HepG2 (cell line): ENCODE measurements at regions not wholly inside any gene's neighbourhood (a gene's known extent, or its start where the extent isn't known, plus 50 kb on each side); places are given as distances from the start of the nearest gene placed in this dataset.

ENCODE experiments used
- ATAC-seq: fragments of 200-7000 bp; cut with Tn5 transposase; 3 replicates; pipeline ENCODE4 v1.9.1; 2020; ENCODE audit warnings: mild to moderate bottlenecking, moderate library complexity
- BruUV-seq: library from RNA; stranded (reverse); fragments of 400-500 nt; replicated peaks from 2 replicates; lab custom pipeline; 2021; lab: Mats Ljungman, UMichigan
- CTCF ChIA-PET: fragments of 300-600 bp; formaldehyde crosslinking; extraction: SDS; loops from one replicate; lab custom pipeline; 2021; ENCODE audit warnings: low total read pairs, inconsistent platforms, low intra/inter-chr PET ratio; lab: Yijun Ruan, JAX
- POLR2A ChIA-PET: fragments of 350-600 bp; sonication (Branson Sonifier 250); formaldehyde crosslinking; loops from one replicate; lab custom pipeline; 2020; ENCODE audit warnings: antibody characterized with exemption, inconsistent platforms; lab: Yijun Ruan, JAX
- DNase-seq: peaks from one replicate; pipeline ENCODE4 v3.0.0-alpha.2; 2015; ENCODE audit warnings: low spot score
- FAIRE-seq: peaks from 3 replicates; lab custom pipeline; 2011; peaks lifted over from hg19 to GRCh38; lab: Jason Lieb, UNC
- H2AFZ ChIP-seq: one replicate; pipeline ENCODE4 v1.6.1; 2011; ENCODE audit warnings: low read length, inconsistent platforms
- H3K27ac ChIP-seq: fragments of 300-600 bp; 3 replicates; pipeline ENCODE4 v1.8.0; 2011; ENCODE audit warnings: mixed run types, mild to moderate bottlenecking, mixed read lengths, low read length, inconsistent platforms; ENCODE audit not compliant: insufficient read depth; ENCODE audit errors: extremely low read length
- H3K27me3 ChIP-seq, 2 experiments: fragments of 200-600 bp in 1 of 2; 2 replicates in 1 of 2; 3 replicates in 1 of 2; pipeline versions ENCODE4 v1.6.0 to v1.8.0; 2011; ENCODE audit warnings: low read length in 2 of 2, mild to moderate bottlenecking in 2 of 2, moderate library complexity in 2 of 2, inconsistent platforms in 1 of 2; ENCODE audit not compliant: insufficient read depth in 2 of 2, control insufficient read depth in 1 of 2
- H3K36me3 ChIP-seq, 2 experiments: fragments of 200-600 bp in 1 of 2; replicated peaks in 1 of 2; 2 replicates in 1 of 2; 3 replicates in 1 of 2; pipeline versions ENCODE4 v1.5.1 to v1.8.0; 2011; ENCODE audit warnings: low read length in 2 of 2, inconsistent platforms in 1 of 2; ENCODE audit not compliant: insufficient read depth in 2 of 2, control insufficient read depth in 1 of 2
- H3K4me1 ChIP-seq: 2 replicates; pipeline ENCODE4 v1.5.1; 2012; ENCODE audit warnings: low read length, inconsistent platforms; ENCODE audit not compliant: insufficient read depth
- H3K4me2 ChIP-seq: 2 replicates; pipeline ENCODE4 v1.6.0; 2011; ENCODE audit warnings: low read depth, low read length, inconsistent platforms
- H3K4me3 ChIP-seq, 3 experiments: fragments of 200-600 bp in 1 of 3; sonication (generic), shearing (Covaris generic) in 1 of 3; replicated peaks in 1 of 3; 2 replicates each; pipeline ENCODE4 v1.5.1; 2011 to 2016; ENCODE audit warnings: low read length in 3 of 3, inconsistent platforms in 2 of 3, low read depth in 2 of 3, mild to moderate bottlenecking in 2 of 3, control low read depth in 1 of 3, mixed read lengths in 1 of 3; ENCODE audit not compliant: insufficient read depth in 1 of 3
- H3K79me2 ChIP-seq: one replicate; pipeline ENCODE4 v1.6.1; 2011; ENCODE audit warnings: low read length, inconsistent platforms; ENCODE audit not compliant: insufficient read depth
- H3K9ac ChIP-seq: 2 replicates; pipeline ENCODE4 v1.6.0; 2011; ENCODE audit warnings: mild to moderate bottlenecking, low read depth, low read length, inconsistent platforms; ENCODE audit not compliant: insufficient read depth
- H3K9me3 ChIP-seq: 2 replicates; pipeline ENCODE4 v1.5.1; 2012; ENCODE audit warnings: mild to moderate bottlenecking, low read length
- H4K20me1 ChIP-seq: 2 replicates; pipeline ENCODE4 v1.6.0; 2011; ENCODE audit warnings: inconsistent platforms, mild to moderate bottlenecking, low read length, moderate library complexity; ENCODE audit not compliant: insufficient read depth
- BCLAF1 ChIP-seq: fragments of 450-650 bp; IDR thresholded peaks from 2 replicates; pipeline ENCODE4 v1.6.1; 2017; ENCODE audit warnings: mild to moderate bottlenecking
- BORCS8-MEF2B ChIP-seq: sonication (generic); formaldehyde crosslinking; IDR thresholded peaks from 2 replicates; pipeline ENCODE4 v1.8.0; 2022; ENCODE audit warnings: mild to moderate bottlenecking, missing genetic modification reagents
- CHD2 ChIP-seq: IDR thresholded peaks from 2 replicates; pipeline ENCODE4 v1.6.1; 2011; ENCODE audit warnings: low read depth, low read length, improper control_type of control experiment
- HNRNPL ChIP-seq: fragments of 200-400 bp; formaldehyde crosslinking; IDR thresholded peaks from 2 replicates; pipeline ENCODE4 v1.6.1; 2017; ENCODE audit warnings: mild to moderate bottlenecking, low read depth, low read length
- KAT8 ChIP-seq: IDR thresholded peaks from 2 replicates; pipeline ENCODE4 v1.6.1; 2016; ENCODE audit warnings: missing genetic modification reagents, missing compliant biosample characterization
- MLXIP ChIP-seq: sonication (generic); formaldehyde crosslinking; IDR thresholded peaks from 2 replicates; pipeline ENCODE4 v1.9.0; 2021; ENCODE audit warnings: missing genetic modification reagents, borderline replicate concordance
- SMYD3 ChIP-seq: sonication (generic); formaldehyde crosslinking; IDR thresholded peaks from 2 replicates; pipeline ENCODE4 v1.8.1; 2023; ENCODE audit warnings: mild to moderate bottlenecking, missing genetic modification reagents
- XRCC5 ChIP-seq: fragments of 200-400 bp; formaldehyde crosslinking; optimal IDR thresholded peaks from 2 replicates; pipeline ENCODE3; 2017; ENCODE audit warnings: mild to moderate bottlenecking, low read length
- ZBTB37 ChIP-seq: sonication (generic); formaldehyde crosslinking; IDR thresholded peaks from 2 replicates; pipeline ENCODE4 v1.4.0; 2020; ENCODE audit warnings: mild to moderate bottlenecking, missing genetic modification reagents
- ZNF605 ChIP-seq: sonication (generic); formaldehyde crosslinking; IDR thresholded peaks from 2 replicates; pipeline ENCODE4 v1.8.0; 2022; ENCODE audit warnings: mild to moderate bottlenecking, missing genetic modification reagents
- ZNF691 ChIP-seq: sonication (generic); formaldehyde crosslinking; IDR thresholded peaks from 2 replicates; pipeline ENCODE4 v1.4.0; 2020; ENCODE audit warnings: missing genetic modification reagents, low read depth, mild to moderate bottlenecking, borderline replicate concordance
- ZNF747 ChIP-seq: sonication (generic); formaldehyde crosslinking; IDR thresholded peaks from 2 replicates; pipeline ENCODE4 v1.8.1; 2023; ENCODE audit warnings: missing genetic modification reagents, mild to moderate bottlenecking, borderline replicate concordance
- ZNF782 ChIP-seq: sonication (generic); formaldehyde crosslinking; IDR thresholded peaks from 2 replicates; pipeline ENCODE4 v1.4.0; 2020; ENCODE audit warnings: missing genetic modification reagents, mild to moderate bottlenecking, borderline replicate concordance
- ZNF839 ChIP-seq: sonication (generic); formaldehyde crosslinking; IDR thresholded peaks from 2 replicates; pipeline ENCODE4 v1.4.0; 2020; ENCODE audit warnings: missing genetic modification reagents, mild to moderate bottlenecking, borderline replicate concordance
- WGBS: methylation state at CpG from one replicate; pipeline ENCODE4 v1.1.6; 2017; ENCODE audit warnings: low lambda C conversion rate; 5-methylcytosine and 5-hydroxymethylcytosine counted together
- in situ Hi-C: cut with HindIII; loops from 2 replicates; pipeline ENCODE4 v1.10.0; 2017; ENCODE audit warnings: low pct_unique_long_range_greater_than_20kb; ENCODE audit not compliant: extremely low pct_ligation_motif_present
- intact Hi-C: fragments of 100-400 bp; cut with micrococcal nuclease; formaldehyde crosslinking; loops from one replicate; pipeline ENCODE4 v1.10.0; 2022; ENCODE audit not compliant: unreplicated experiment
- TF ChIP-seq, protein P1 (sequence below): sonication (generic); formaldehyde crosslinking; conservative IDR thresholded peaks from 2 replicates; pipeline ENCODE4 v1.8.1; 2023; ENCODE audit warnings: missing genetic modification reagents

DNA sequence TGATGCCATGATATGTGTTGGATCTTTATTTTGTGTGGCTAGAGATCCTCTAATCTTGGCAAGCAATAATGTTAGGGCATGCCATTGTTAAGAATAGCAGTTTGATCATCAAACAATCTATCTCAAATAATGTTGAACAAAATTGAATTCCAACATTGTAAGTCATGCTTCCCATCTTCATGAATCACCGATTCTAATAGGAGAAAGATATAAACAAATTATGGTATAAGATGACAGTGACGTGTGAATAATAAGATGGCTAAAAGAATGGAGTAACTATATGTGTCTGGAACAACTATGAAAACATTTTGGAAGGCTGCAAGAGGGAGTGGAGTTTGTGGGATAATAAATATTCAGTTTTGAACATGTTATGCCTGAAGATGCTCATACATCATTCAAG lies 208.4 kb downstream of the DTHD1 start (continued):
- TF ChIP-seq BCLAF1 (no peak), ZNF605 (CRISPR knock-in tag) (no peak), ZNF691 (no peak), CHD2 (no peak)
- TF ChIP-seq, protein P1, sequence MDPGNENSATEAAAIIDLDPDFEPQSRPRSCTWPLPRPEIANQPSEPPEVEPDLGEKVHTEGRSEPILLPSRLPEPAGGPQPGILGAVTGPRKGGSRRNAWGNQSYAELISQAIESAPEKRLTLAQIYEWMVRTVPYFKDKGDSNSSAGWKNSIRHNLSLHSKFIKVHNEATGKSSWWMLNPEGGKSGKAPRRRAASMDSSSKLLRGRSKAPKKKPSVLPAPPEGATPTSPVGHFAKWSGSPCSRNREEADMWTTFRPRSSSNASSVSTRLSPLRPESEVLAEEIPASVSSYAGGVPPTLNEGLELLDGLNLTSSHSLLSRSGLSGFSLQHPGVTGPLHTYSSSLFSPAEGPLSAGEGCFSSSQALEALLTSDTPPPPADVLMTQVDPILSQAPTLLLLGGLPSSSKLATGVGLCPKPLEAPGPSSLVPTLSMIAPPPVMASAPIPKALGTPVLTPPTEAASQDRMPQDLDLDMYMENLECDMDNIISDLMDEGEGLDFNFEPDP (CRISPR knock-in tag), result no peak

GRCh38 chr4:36492041-36492440 lies 210.6 kb downstream of the DTHD1 start:
- Histone ChIP-seq H3K4me1 (no peaks in the 10 kb centered on the region), H3K27ac (no peak overlapping the region), H3K27me3 (no peaks in the 10 kb centered on the region), H3K9me3 (no peaks in the 10 kb centered on the region), H3K79me2 (no peaks in the 10 kb centered on the region), H4K20me1 (no peaks in the 10 kb centered on the region), H3K4me2 (no peak overlapping the region), H3K4me3 (no peak overlapping the region), H3K9ac (no peak overlapping the region), H2AFZ (no peak overlapping the region), H3K36me3 (no peaks in the 10 kb centered on the region)
- 0% methylated on average over 1 of the region's 1 CpG for WGBS
- ChIA-PET CTCF (no interaction called here), POLR2A (no interaction called here)
- BruUV-seq, result no TSS peak
- in situ Hi-C loops, result no loop called here
- no peak for FAIRE-seq
- intact Hi-C loops, result no loop called here
- DNase-seq, result no peak
- ATAC-seq, result no peak
- TF ChIP-seq KAT8 (CRISPR knock-in tag) (no peak), ZNF839 (no peak), ZNF747 (no peak), SMYD3 (CRISPR knock-in tag) (no peak), XRCC5 (no peak), CHD2 (no peak), ZNF782 (CRISPR knock-in tag) (no peak), ZBTB37 (CRISPR knock-in tag) (no peak), BORCS8-MEF2B (CRISPR knock-in tag) (no peak), HNRNPL (no peak), MLXIP (no peak)
